CD1c-positive myeloid dendritic cell (primary cell): ENCODE measurements at regions not wholly inside any gene's neighbourhood (a gene's known extent, or its start where the extent isn't known, plus 50 kb on each side); places are given as distances from the start of the nearest gene placed in this dataset.

Experiments used
- DNase-seq: peaks from one replicate; pipeline ENCODE4 v3.0.0-alpha.2; 2016; ENCODE audit errors: extremely low spot score

- no peak for DNase-seq
These were observed 61.4 kb upstream of the NR3C1 start for GRCh38 chr5:143464723-143465490.

GRCh38 chr5:143462431-143462830 is 58.9 kb upstream of the NR3C1 start:
- peak; percentile 29 for DNase-seq

GRCh38 chr5:143459433-143459832 is 55.9 kb upstream of the NR3C1 start:
- DNase-seq, result no peak

GRCh38 chr5:143456952-143457547 is 53.6 kb upstream of the NR3C1 start:
- DNase-seq, result no peak

- DNase-seq, result no peak
These were observed 51.5 kb upstream of the NR3C1 start for GRCh38 chr5:143454936-143455516.

- peak; percentile 24 for DNase-seq
These were observed 50.2 kb upstream of the NR3C1 start for GRCh38 chr5:143453720-143454119.
